Gastroesophageal sphincter (tissue), 4 donors: ENCODE measurements at regions not wholly inside any gene's neighbourhood (a gene's known extent, or its start where the extent isn't known, plus 50 kb on each side); places are given as distances from the start of the nearest gene placed in this dataset.

Experiments used
- ATAC-seq: fragments of 150-250 bp; one replicate; pipeline ENCODE4 v1.9.1; 2016; ENCODE audit warnings: mild to moderate bottlenecking, moderate library complexity
- H3K27ac ChIP-seq, 4 donors: fragments of 200-600 bp; sonication (generic) in 3 of 4; 1 replicate in 3 of 4; 2 replicates in 1 of 4; pipeline ENCODE4 v1.5.1; 2016 to 2019
- H3K27me3 ChIP-seq: fragments of 200-600 bp; sonication (generic); one replicate; pipeline ENCODE4 v1.5.1; 2019
- H3K36me3 ChIP-seq, 2 donors: fragments of 200-600 bp; sonication (generic); one replicate each; pipeline ENCODE4 v1.5.1; 2019; ENCODE audit warnings: control low read depth in 1 of 2
- H3K4me1 ChIP-seq, 3 donors: fragments of 200-600 bp; sonication (generic); 1 replicate in 2 of 3; 2 replicates in 1 of 3; pipeline ENCODE4 v1.5.1; 2016 to 2019; ENCODE audit warnings: control low read depth in 2 of 3
- H3K4me3 ChIP-seq, 2 donors: fragments of 200-600 bp; sonication (generic); one replicate each; pipeline ENCODE4 v1.5.1; 2019; ENCODE audit warnings: mild to moderate bottlenecking in 1 of 2, moderate library complexity in 1 of 2
- H3K9me3 ChIP-seq, 3 donors: fragments of 200-600 bp; sonication (generic); one replicate each; pipeline ENCODE4 v1.5.1; 2017 to 2019; ENCODE audit warnings: control low read depth in 2 of 3
- CTCF ChIP-seq, 4 experiments: fragments of 200-600 bp in 2 of 4; fragments of 450-650 bp in 2 of 4; sonication (generic) in 1 of 4; IDR thresholded peaks; one replicate each; pipeline ENCODE4 v1.5.1; 2017 to 2019; ENCODE audit warnings: antibody characterized with exemption in 4 of 4, mild to moderate bottlenecking in 2 of 4, moderate library complexity in 2 of 4
- EP300 ChIP-seq: sonication (generic); formaldehyde crosslinking; IDR thresholded peaks from one replicate; pipeline ENCODE4 v1.6.1; 2017; ENCODE audit warnings: antibody characterized with exemption, mild to moderate bottlenecking
- POLR2A ChIP-seq, 2 donors: fragments of 450-650 bp; IDR thresholded peaks; one replicate each; pipeline ENCODE4 v1.6.1; 2017; ENCODE audit warnings: antibody characterized with exemption in 2 of 2, mild to moderate bottlenecking in 2 of 2, moderate library complexity in 1 of 2
- POLR2AphosphoS5 ChIP-seq: sonication (generic); formaldehyde crosslinking; IDR thresholded peaks from one replicate; pipeline ENCODE4 v1.6.1; 2017; ENCODE audit warnings: antibody characterized with exemption
- WGBS, 2 donors: methylation state at CpG; one replicate each; pipeline ENCODE4 v1.1.5; 2018; ENCODE audit warnings: low coverage in 1 of 2; 5-methylcytosine and 5-hydroxymethylcytosine counted together

- H3K4me1 ChIP-seq, result no peaks in the 10 kb centered on the region
- H3K4me3 ChIP-seq, result no peak overlapping the region
- no peaks in the 10 kb centered on the region for H3K9me3 ChIP-seq
- no peak overlapping the region for H3K27ac ChIP-seq
- no peaks in the 10 kb centered on the region for H3K27me3 ChIP-seq
- no peak for ATAC-seq
- no peak for TF ChIP-seq EP300
- no peak for TF ChIP-seq CTCF (IDR thresholded peaks at IDR 0.05)
- TF ChIP-seq POLR2AphosphoS5, result no peak
- no peak for TF ChIP-seq POLR2A (IDR thresholded peaks at IDR 0.05)
- no peaks in the 10 kb centered on the region for H3K36me3 ChIP-seq
These were observed 358.2 kb upstream of the MEOX2 start for GRCh38 chr7:16044645-16045044.

- WGBS, 2 donors, result 65 to 74% methylated on average over 2 to 5 of the region's 5 CpGs
- ATAC-seq, result no peak
- no peak overlapping the region for H3K4me3 ChIP-seq
- TF ChIP-seq CTCF (IDR thresholded peaks at IDR 0.05) (no peak), POLR2AphosphoS5 (no peak), POLR2A (IDR thresholded peaks at IDR 0.05) (no peak), EP300 (no peak)
- no peak overlapping the region for H3K27ac ChIP-seq
- H3K9me3 ChIP-seq, result no peaks in the 10 kb centered on the region
- H3K36me3 ChIP-seq, result no peaks in the 10 kb centered on the region
- H3K4me1 ChIP-seq, result no peaks in the 10 kb centered on the region
- H3K27me3 ChIP-seq, result no peaks in the 10 kb centered on the region
These were observed 353.9 kb upstream of the MEOX2 start for GRCh38 chr7:16040346-16040745.

- WGBS, 2 donors, result 77 to 79% methylated on average over 3 of the region's 3 CpGs
- no peak for TF ChIP-seq EP300
- no peak for TF ChIP-seq POLR2AphosphoS5
- TF ChIP-seq POLR2A (IDR thresholded peaks at IDR 0.05), result no peak
- TF ChIP-seq CTCF (IDR thresholded peaks at IDR 0.05), result no peak
- H3K27me3 ChIP-seq, result no peaks in the 10 kb centered on the region
- no peak for ATAC-seq
- H3K9me3 ChIP-seq, result no peaks in the 10 kb centered on the region
- no peak overlapping the region for H3K4me3 ChIP-seq
- no peaks in the 10 kb centered on the region for H3K36me3 ChIP-seq
- H3K27ac ChIP-seq, result no peak overlapping the region
- H3K4me1 ChIP-seq, result no peaks in the 10 kb centered on the region
These were observed 352.4 kb upstream of the MEOX2 start for GRCh38 chr7:16038906-16039305.

DNA sequence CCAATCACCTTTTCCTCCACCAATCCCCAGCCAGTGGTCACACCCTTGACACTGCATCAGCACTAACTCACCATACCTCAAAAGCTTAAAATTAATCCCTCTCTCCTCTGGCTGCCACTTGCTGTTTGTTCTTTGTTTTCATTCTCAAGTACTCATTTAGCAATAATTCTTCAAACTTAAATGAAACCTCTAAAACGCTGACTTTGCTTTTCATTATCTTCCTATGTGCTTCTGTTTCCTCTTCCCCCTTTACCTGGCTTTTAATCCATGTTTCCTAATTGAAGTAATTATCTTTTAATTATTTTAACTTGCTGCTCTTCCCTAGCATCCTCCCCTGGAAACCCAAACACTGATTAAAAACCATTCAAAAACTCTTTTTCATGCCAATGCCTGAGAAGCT, 348.9 kb upstream of the MEOX2 start:
- no peak for ATAC-seq
- WGBS, 2 donors, result 67 to 70% methylated on average over 1 of the region's 1 CpG
- TF ChIP-seq EP300, result no peak
- TF ChIP-seq POLR2A (IDR thresholded peaks at IDR 0.05), result no peak
- TF ChIP-seq POLR2AphosphoS5, result no peak
- no peak for TF ChIP-seq CTCF (IDR thresholded peaks at IDR 0.05)

DNA sequence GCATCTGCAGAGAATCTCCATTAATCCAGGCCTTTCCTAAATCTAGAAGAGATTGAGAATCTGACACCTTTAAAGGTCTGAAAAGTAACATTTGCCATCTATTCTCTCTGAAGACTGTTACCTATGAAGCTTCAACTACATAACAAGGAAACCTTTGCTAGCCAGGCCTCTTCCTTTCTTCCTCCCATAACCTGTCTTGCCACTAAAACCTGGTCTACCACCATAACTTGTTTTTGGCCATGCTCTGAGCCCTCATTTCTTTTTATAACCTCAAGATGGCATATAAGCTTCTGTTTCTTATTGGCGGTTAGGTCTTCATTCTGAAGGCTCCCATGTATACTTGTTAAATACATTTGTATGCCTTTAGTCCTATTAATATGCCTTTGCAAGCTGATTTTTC, 348.4 kb upstream of the MEOX2 start:
- 75 to 100% methylated on average over 1 of the region's 1 CpG for WGBS, 2 donors
- H3K4me1 ChIP-seq, result no peaks in the 10 kb centered on the region
- no peak overlapping the region for H3K4me3 ChIP-seq
- H3K27ac ChIP-seq, result no peak overlapping the region
- ATAC-seq, result no peak
- H3K9me3 ChIP-seq, result no peaks in the 10 kb centered on the region
- no peaks in the 10 kb centered on the region for H3K36me3 ChIP-seq
- H3K27me3 ChIP-seq, result no peaks in the 10 kb centered on the region
- TF ChIP-seq POLR2A (IDR thresholded peaks at IDR 0.05), result no peak
- TF ChIP-seq EP300, result no peak
- no peak for TF ChIP-seq CTCF (IDR thresholded peaks at IDR 0.05)
- no peak for TF ChIP-seq POLR2AphosphoS5

More for the DNA sequence above, 348.9 kb upstream of the MEOX2 start:
- H3K36me3 ChIP-seq, result no peaks in the 10 kb centered on the region
- H3K4me1 ChIP-seq, result no peaks in the 10 kb centered on the region
- no peak overlapping the region for H3K4me3 ChIP-seq
- H3K9me3 ChIP-seq, result no peaks in the 10 kb centered on the region
- no peaks in the 10 kb centered on the region for H3K27me3 ChIP-seq
- H3K27ac ChIP-seq, result no peak overlapping the region
